ENCODE measurements at regions not wholly inside any gene's neighbourhood (a gene's known extent, or its start where the extent isn't known, plus 50 kb on each side); places are given as distances from the start of the nearest gene placed in this dataset.

GRCh38 chr2:769771-770170 lies 92.6 kb upstream of the TMEM18 start:
- FAIRE-seq: no peak
- DNase-seq (ENCODE audit: insufficient read length, low spot score): no peak
- TF ChIP-seq POLR2A (IDR thresholded peaks at IDR 0.05; ENCODE audit: low read depth, low read length): no peak

GRCh38 chr2:768451-768850 lies 91.2 kb upstream of the TMEM18 start:
- TF ChIP-seq POLR2A (IDR thresholded peaks at IDR 0.05; ENCODE audit: low read depth, low read length): no peak
- no peak for FAIRE-seq
- no peak for DNase-seq (ENCODE audit: insufficient read length, low spot score)

- no peak for DNase-seq (ENCODE audit: insufficient read length, low spot score)
- no peak for TF ChIP-seq POLR2A (IDR thresholded peaks at IDR 0.05; ENCODE audit: low read depth, low read length)
- FAIRE-seq: no peak
Observed at GRCh38 chr2:767944-768343, 90.7 kb upstream of the TMEM18 start.

GRCh38 chr2:767440-767839 lies 90.2 kb upstream of the TMEM18 start:
- no peak for TF ChIP-seq POLR2A (IDR thresholded peaks at IDR 0.05; ENCODE audit: low read depth, low read length)
- DNase-seq (ENCODE audit: insufficient read length, low spot score) (no peak), FAIRE-seq (no peak)

- FAIRE-seq (no peak), DNase-seq (ENCODE audit: insufficient read length, low spot score) (no peak)
- TF ChIP-seq POLR2A (IDR thresholded peaks at IDR 0.05; ENCODE audit: low read depth, low read length): no peak
Observed at GRCh38 chr2:766255-766654, 89.0 kb upstream of the TMEM18 start.

GRCh38 chr2:765369-765768 lies 88.2 kb upstream of the TMEM18 start:
- DNase-seq (ENCODE audit: insufficient read length, low spot score): no peak
- no peak for FAIRE-seq
- no peak for TF ChIP-seq POLR2A (IDR thresholded peaks at IDR 0.05; ENCODE audit: low read depth, low read length)

- TF ChIP-seq POLR2A (IDR thresholded peaks at IDR 0.05; ENCODE audit: low read depth, low read length): no peak
- FAIRE-seq: no peak
- peak; percentile 10 for DNase-seq (ENCODE audit: insufficient read length, low spot score)
Observed at GRCh38 chr2:763766-764525, 86.7 kb upstream of the TMEM18 start.

- DNase-seq (ENCODE audit: insufficient read length, low spot score): no peak
- FAIRE-seq: no peak
- no peak for TF ChIP-seq POLR2A (IDR thresholded peaks at IDR 0.05; ENCODE audit: low read depth, low read length)
Observed at GRCh38 chr2:762646-763045, 85.4 kb upstream of the TMEM18 start.

GRCh38 chr2:761384-761783 lies 84.2 kb upstream of the TMEM18 start:
- no peak for FAIRE-seq
- DNase-seq (ENCODE audit: insufficient read length, low spot score): no peak
- TF ChIP-seq POLR2A (IDR thresholded peaks at IDR 0.05; ENCODE audit: low read depth, low read length): no peak

- FAIRE-seq (no peak), DNase-seq (ENCODE audit: insufficient read length, low spot score) (no peak)
- TF ChIP-seq POLR2A (IDR thresholded peaks at IDR 0.05; ENCODE audit: low read depth, low read length): no peak
Observed at GRCh38 chr2:760001-760400, 82.8 kb upstream of the TMEM18 start.

- no peak for TF ChIP-seq POLR2A (IDR thresholded peaks at IDR 0.05; ENCODE audit: low read depth, low read length)
- FAIRE-seq (no peak), DNase-seq (ENCODE audit: insufficient read length, low spot score) (no peak)
Observed at GRCh38 chr2:758073-758820, 81.0 kb upstream of the TMEM18 start.

- FAIRE-seq (no peak), DNase-seq (ENCODE audit: insufficient read length, low spot score) (no peak)
- no peak for TF ChIP-seq POLR2A (IDR thresholded peaks at IDR 0.05; ENCODE audit: low read depth, low read length)
Observed at GRCh38 chr2:753123-753522, 75.9 kb upstream of the TMEM18 start.

- DNase-seq (ENCODE audit: insufficient read length, low spot score): no peak
- no peak for TF ChIP-seq POLR2A (IDR thresholded peaks at IDR 0.05; ENCODE audit: low read depth, low read length)
- no peak for FAIRE-seq
Observed at GRCh38 chr2:751474-751873, 74.3 kb upstream of the TMEM18 start.

- TF ChIP-seq POLR2A (IDR thresholded peaks at IDR 0.05; ENCODE audit: low read depth, low read length): no peak
- no peak for DNase-seq (ENCODE audit: insufficient read length, low spot score)
- FAIRE-seq: no peak
Observed at GRCh38 chr2:750628-751027, 73.4 kb upstream of the TMEM18 start.

- no peak for TF ChIP-seq POLR2A (IDR thresholded peaks at IDR 0.05; ENCODE audit: low read depth, low read length)
- DNase-seq (ENCODE audit: insufficient read length, low spot score): no peak
- no peak for FAIRE-seq
Observed at GRCh38 chr2:747762-748351, 70.7 kb upstream of the TMEM18 start.

Measured in H54 (cell line).